HepG2 (cell line): ENCODE measurements at regions not wholly inside any gene's neighbourhood (a gene's known extent, or its start where the extent isn't known, plus 50 kb on each side); places are given as distances from the start of the nearest gene placed in this dataset.

Experiments used
- ATF1 ChIP-seq: IDR thresholded peaks from 2 replicates; pipeline ENCODE4 v1.6.1; 2016; ENCODE audit warnings: mild to moderate bottlenecking, control low read depth
- CREB3 ChIP-seq: sonication (generic); formaldehyde crosslinking; IDR thresholded peaks from 2 replicates; pipeline ENCODE4 v1.5.0; 2020; ENCODE audit warnings: missing genetic modification reagents
- CTCF ChIP-seq: sonication (generic); formaldehyde crosslinking; IDR thresholded peaks from 2 replicates; pipeline ENCODE4 v1.5.0; 2020; ENCODE audit warnings: mild to moderate bottlenecking, missing genetic modification reagents, moderate library complexity
- DMAP1 ChIP-seq: IDR thresholded peaks from 2 replicates; pipeline ENCODE4 v1.6.1; 2016
- EZH2 ChIP-seq: conservative IDR thresholded peaks from 2 replicates; pipeline ENCODE4 v1.6.1; 2012; ENCODE audit warnings: mild to moderate bottlenecking, low read depth, low read length, moderate library complexity
- FOXP4 ChIP-seq: sonication (generic); formaldehyde crosslinking; IDR thresholded peaks from 2 replicates; pipeline ENCODE4 v1.4.0; 2020; ENCODE audit warnings: missing genetic modification reagents
- HOMEZ ChIP-seq: IDR thresholded peaks from 2 replicates; pipeline ENCODE4 v1.6.1; 2016; ENCODE audit warnings: low read depth
- JUN ChIP-seq: sonication (generic); formaldehyde crosslinking; IDR thresholded peaks from 2 replicates; pipeline ENCODE4 v1.4.0; 2020; ENCODE audit warnings: mild to moderate bottlenecking, missing genetic modification reagents
- MXI1 ChIP-seq: IDR thresholded peaks from 3 replicates; pipeline ENCODE4 v1.6.1; 2012; ENCODE audit warnings: low read depth, low read length, inconsistent platforms, borderline replicate concordance
- RXRA ChIP-seq: sonication (generic); formaldehyde crosslinking; IDR thresholded peaks from 2 replicates; pipeline ENCODE4 v1.5.1; 2020; ENCODE audit warnings: missing genetic modification reagents
- ZBTB26 ChIP-seq: IDR thresholded peaks from 2 replicates; pipeline ENCODE4 v1.6.1; 2016; ENCODE audit warnings: missing compliant biosample characterization, missing genetic modification reagents, borderline replicate concordance
- ZNF615 ChIP-seq: sonication (generic); formaldehyde crosslinking; IDR thresholded peaks from 2 replicates; pipeline ENCODE4 v1.5.0; 2020; ENCODE audit warnings: mild to moderate bottlenecking, missing genetic modification reagents, borderline replicate concordance

GRCh38 chr5:118121258-118121657 lies 867.1 kb downstream of the DTWD2 start:
- TF ChIP-seq ATF1 (CRISPR knock-in tag) = no peak
- TF ChIP-seq RXRA = no peak
- no peak for TF ChIP-seq CREB3
- TF ChIP-seq ZBTB26 (CRISPR knock-in tag) = no peak
- TF ChIP-seq DMAP1 (CRISPR knock-in tag) = no peak
- TF ChIP-seq JUN = no peak
- TF ChIP-seq ZNF615 (CRISPR knock-in tag) = no peak
- no peak for TF ChIP-seq MXI1
- TF ChIP-seq EZH2 = no peak
- no peak for TF ChIP-seq HOMEZ (CRISPR knock-in tag)
- no peak for TF ChIP-seq FOXP4 (CRISPR knock-in tag)
- no peak for TF ChIP-seq CTCF (CRISPR knock-in tag)
